ENCODE measurements at regions not wholly inside any gene's neighbourhood (a gene's known extent, or its start where the extent isn't known, plus 50 kb on each side); places are given as distances from the start of the nearest gene placed in this dataset.
"Not testable (repeated sequence)": the region's sequence is repeated elsewhere in the genome, so short reads cannot be mapped to it uniquely, and the experiment has no call there.

- not testable (repeated sequence) for TF ChIP-seq CTCF, POLR2A, EP300 (IDR thresholded peaks at IDR 0.05)
Measured at GRCh38 chr7:39768439-39768838, 145.1 kb downstream of the RALA start.

All from tibial nerve (tissue), 4 donors.